Erythroblast (primary cell): ENCODE measurements at regions not wholly inside any gene's neighbourhood (a gene's known extent, or its start where the extent isn't known, plus 50 kb on each side); places are given as distances from the start of the nearest gene placed in this dataset.

Experiments
- GATA1 ChIP-seq: IDR thresholded peaks from 2 replicates; pipeline ENCODE4 v1.6.1; 2011; ENCODE audit warnings: low read depth, mild to moderate bottlenecking, control low read depth, low read length, moderate library complexity
- POLR2A ChIP-seq: IDR thresholded peaks from 2 replicates; pipeline ENCODE4 v1.6.1; 2011; ENCODE audit warnings: mild to moderate bottlenecking, low read length

DNA sequence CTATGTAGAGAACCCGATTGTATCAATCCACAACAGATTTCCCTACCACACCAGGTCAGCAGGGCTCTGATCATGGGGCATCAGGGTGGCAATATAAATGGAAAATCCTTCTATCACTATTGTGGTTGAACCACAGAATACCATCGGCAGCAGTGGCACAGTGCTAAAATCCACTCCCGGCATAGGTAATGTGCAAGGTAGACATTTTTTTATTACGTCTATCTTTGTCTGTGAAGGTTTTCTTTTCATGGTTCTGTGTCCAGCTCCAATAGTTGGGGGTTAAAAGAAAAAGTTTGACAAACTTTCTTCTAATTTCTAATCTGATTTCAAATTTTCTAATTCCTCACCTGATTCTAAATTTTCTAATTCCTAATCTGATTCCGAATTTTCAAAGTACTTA is 302.7 kb upstream of the PREP start:
- TF ChIP-seq POLR2A (no peak), GATA1 (no peak)
